AG08396 (cell line): ENCODE measurements at regions not wholly inside any gene's neighbourhood (a gene's known extent, or its start where the extent isn't known, plus 50 kb on each side); places are given as distances from the start of the nearest gene placed in this dataset.
A peak's percentile ranks its signal among the peaks of the same experiment; 100 is the strongest.

Experiments
- DNase-seq: peaks from one replicate; pipeline ENCODE4 v3.0.0; 2012; ENCODE audit warnings: low spot score, mixed read lengths

DNA sequence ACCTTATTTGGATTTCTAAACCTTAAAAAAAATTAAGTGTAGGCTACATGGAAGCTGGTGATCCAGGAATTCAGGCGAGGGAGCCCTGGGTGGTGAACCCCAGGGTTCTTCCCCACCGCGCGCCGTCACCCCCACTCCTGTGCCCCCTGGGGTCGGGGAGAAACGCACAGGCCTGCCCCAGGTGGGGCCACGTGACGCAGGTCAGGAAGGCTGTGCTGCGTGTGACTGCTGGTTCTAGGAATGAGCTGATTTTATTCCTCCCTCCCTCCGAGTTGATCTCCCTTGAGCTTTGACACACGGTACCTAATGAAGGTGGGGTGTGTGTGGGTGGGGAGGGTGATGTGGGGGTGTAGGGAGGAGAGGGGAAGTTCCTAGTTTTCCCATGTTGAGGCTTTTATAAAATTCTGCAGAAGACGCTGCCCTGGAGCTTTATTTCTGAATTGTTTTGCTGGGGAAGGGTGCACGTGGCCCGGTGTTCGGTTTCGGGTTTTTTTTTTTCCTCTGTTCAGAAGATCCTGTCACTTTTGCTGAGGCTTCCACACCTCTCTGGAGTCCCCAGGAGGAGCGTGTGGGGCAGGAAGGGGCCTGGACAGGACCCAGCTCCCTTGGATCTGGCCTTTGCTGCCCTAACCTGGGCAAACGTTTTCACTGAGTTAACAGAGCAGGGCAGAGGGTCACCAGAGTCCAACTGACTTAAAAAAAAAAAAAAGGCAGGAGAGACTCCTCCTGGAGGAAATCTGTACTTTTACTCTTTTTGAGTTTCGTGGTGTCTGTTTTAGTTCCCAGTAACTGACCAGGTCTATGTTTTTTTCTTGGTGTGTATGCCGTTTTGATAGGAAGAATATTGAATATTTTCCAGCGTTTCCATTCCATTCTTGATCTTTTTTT is 55.8 kb upstream of the GSE1 start:
- peak; percentile 51 for DNase-seq

DNA sequence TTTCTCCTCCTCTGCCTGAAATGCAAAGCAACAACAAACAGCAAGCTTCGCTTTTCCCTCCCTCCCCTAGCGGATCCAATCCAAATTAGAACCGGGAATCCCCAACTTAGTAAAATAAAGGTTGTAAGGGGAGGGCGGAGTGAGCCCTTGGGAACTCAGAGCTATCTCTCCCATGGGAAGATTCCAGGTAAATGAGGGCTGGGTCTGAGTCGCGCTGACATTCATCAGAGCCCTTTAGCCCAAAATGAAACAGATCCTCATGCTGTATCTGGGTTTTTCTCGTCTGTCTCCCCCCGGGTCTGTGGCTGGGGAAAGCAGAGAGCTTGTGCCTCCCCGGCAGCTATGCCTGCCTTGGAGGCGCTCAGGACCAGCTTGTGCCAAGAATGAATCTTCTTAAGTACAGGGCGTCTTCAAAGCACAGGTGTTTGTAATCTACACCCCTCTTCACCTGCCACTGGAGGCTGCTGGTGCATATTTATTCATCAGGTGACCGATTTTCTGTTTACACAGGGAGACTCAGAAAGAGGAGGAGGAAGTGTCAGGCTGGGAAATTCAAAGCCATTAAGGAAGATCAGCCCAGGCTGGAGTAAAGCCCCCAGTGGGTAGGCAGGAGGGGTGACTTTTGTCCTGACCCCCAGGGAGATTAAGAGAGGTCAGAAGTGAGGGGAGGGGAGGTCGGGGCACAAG is 55.0 kb upstream of the GSE1 start:
- DNase-seq = no peak

DNA sequence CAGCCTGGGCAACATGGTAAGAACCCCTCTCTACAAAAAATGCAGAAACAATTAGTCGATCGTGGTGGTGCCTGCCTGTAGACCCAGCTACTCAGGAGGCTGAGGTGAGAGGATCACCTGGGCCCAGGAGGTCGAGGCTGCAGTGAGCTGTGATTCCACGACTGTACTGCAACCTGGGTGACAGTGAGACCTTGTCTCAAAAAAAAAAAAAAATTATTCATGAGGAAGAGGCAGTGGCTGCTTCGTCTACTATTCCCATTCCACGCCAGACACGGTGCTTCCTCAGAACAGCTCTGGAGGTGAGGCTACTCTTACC is 52.2 kb upstream of the GSE1 start:
- DNase-seq = no peak

- no peak for DNase-seq
Observed at GRCh38 chr16:85561248-85562092, 51.7 kb upstream of the GSE1 start.

- DNase-seq = no peak
Observed at GRCh38 chr16:85562093-85562786, 50.9 kb upstream of the GSE1 start.

DNA sequence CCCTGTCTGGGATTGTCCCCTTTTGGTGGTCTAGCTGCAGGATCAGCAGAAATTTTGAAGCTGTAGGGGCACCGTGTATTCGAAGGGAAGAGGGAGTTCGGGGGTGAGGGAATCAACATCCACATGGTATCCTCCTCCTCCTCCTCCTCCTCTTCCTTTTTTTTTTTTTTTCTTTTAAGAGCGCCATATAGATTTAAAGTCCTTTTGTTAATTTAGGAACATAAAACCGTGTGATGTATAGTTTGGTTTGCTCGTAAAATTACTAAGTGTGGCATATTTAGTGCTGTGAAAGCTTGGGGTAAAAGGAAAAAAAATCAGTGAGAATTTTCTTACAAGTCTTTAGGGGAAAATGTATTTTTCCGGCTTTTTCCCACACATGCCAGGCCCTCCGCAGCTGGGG is 50.1 kb upstream of the GSE1 start:
- no peak for DNase-seq
